ENCODE measurements at regions not wholly inside any gene's neighbourhood (a gene's known extent, or its start where the extent isn't known, plus 50 kb on each side); places are given as distances from the start of the nearest gene placed in this dataset.

GRCh38 chr6:98574984-98575383, 259.4 kb upstream of the POU3F2 start:
- TF ChIP-seq POLR2AphosphoS5 (IDR thresholded peaks at IDR 0.05) (no peak), CTCF (IDR thresholded peaks at IDR 0.05) (no peak)
